CD4-positive, alpha-beta T cell treated with Interleukin-4 for 1 hour (primary cell): ENCODE measurements at regions not wholly inside any gene's neighbourhood (a gene's known extent, or its start where the extent isn't known, plus 50 kb on each side); places are given as distances from the start of the nearest gene placed in this dataset.

Experiments
- DNase-seq, 2 donors: peaks; one replicate each; pipeline ENCODE4 v3.0.0-alpha.2; 2020 to 2022

- no peak for DNase-seq
Observed at GRCh38 chr1:48164571-48164970, 57.9 kb upstream of the SLC5A9 start.

DNA sequence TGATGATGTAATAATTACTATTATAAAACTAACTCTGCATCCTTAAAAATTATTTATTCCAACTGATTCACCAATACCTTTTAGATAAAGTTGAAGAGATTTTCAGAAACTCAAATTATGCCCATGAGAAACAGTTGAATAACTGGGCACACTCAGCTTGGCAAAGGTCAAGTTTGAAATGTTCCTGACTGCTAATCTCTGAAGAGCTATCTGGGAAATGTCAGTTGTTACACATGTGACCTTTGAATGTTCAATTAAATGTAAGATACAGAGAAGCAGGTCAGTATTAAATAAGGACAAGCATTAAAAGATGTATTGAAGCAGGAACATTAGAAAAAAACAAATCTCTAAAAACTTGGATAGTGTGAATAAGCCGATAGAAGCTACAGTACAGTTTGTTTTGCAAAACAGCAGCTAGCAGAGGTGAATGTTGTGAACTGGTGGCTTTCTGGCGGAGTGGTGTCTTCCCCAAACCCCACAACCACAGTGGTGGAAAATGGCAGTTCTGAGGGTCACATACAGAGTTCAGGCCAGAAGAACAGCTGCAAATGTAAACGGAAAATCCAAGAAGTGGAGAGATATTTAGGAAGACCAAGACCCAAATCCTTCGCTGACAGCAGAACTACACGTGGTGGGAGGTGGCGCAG lies 61.9 kb upstream of the SLC5A9 start:
- no peak for DNase-seq

DNA sequence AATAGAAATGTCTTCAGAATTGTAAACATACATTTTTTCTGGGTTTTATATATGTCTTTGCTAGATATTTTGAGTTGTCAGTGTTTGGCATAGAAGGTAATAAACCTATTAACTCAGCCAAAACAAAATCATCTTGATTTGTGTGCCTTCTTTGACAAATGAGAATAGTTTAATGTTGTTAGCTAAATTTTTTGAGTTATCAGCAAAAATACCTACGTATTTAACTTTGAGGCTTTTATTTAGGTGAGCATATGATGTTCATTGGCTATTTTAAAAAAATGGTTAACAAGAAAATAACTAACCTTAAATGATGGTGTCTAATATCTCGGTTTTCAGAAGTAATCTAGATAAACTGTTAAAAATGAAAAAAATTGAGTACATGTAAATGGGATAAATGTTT lies 83.2 kb upstream of the SLC5A9 start:
- no peak for DNase-seq

- no peak for DNase-seq
Observed at GRCh38 chr1:48127735-48128685, 94.5 kb upstream of the SLC5A9 start.

- no peak for DNase-seq
Observed at GRCh38 chr1:48123647-48124046, 98.9 kb upstream of the SLC5A9 start.

GRCh38 chr1:48121955-48122354 lies 100.6 kb upstream of the SLC5A9 start:
- no peak for DNase-seq

DNA sequence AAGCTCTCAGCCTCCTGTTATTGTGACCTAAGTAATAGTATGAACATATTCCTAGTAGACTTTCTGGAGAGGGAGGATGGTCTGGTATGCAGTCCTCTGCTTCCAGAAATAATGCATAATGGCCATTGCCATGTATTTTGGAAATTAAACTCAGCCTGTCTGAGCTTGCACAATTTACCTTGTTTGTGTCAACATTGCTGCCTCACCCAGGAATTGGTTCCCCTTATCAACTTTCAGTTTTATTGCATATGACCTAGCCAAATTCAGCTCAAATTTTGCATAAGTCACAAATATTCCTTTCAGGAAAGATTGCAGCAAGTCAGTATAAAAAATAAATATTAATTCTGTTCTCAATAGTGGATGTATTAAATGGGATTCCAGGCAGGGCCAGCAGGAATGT lies 101.9 kb upstream of the SLC5A9 start:
- no peak for DNase-seq

GRCh38 chr1:48115835-48116234 lies 106.7 kb upstream of the SLC5A9 start:
- no peak for DNase-seq

GRCh38 chr1:48114596-48115382 lies 107.7 kb upstream of the SLC5A9 start:
- DNase-seq: no peak

- DNase-seq: peak in 1 of 2 donors; percentile 24
Observed at GRCh38 chr1:48109390-48110013, 112.3 kb upstream of the TRABD2B start.

DNA sequence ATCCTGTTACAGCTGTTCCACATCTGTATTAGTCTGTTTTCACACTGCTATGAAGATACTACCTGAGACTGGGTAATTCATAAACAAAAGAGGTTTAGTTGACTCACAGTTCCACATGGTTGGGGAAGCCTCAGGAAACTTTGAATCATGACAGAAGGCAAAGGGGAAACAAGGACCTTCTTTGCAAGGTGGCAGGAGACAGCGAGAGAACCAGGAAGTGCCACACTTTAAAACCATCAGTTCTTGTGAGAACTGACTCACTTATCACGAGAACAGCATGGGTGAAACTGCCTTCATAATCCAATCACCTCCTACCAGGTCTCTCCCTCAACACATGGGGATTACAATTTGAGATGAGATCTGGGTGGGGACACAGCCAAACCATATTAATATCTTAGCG lies 110.3 kb upstream of the TRABD2B start:
- DNase-seq: no peak

GRCh38 chr1:48106049-48106448 lies 108.9 kb upstream of the TRABD2B start:
- DNase-seq: no peak

DNA sequence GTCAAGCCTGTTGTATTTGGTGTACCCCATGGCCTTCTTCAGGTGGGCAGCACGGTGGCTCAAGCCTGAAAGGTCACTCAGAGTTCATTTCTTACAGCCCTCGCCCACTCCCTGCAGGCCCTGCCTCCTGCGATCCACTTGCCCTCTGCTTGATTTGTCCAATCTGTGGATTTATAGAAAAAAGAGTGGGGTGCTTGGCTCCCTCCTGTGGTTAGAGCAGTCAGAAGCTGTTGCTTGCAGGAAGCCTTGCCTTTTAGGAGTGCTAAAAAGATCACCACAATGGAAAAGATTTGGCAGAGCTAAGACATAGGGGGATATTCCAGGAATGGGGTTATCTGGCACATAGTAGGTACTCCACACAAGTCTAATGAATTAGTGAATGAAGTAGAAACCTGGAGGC lies 108.0 kb upstream of the TRABD2B start:
- DNase-seq: no peak

- DNase-seq: no peak
Observed at GRCh38 chr1:48103495-48103894, 106.3 kb upstream of the TRABD2B start.

GRCh38 chr1:48102766-48103165 lies 105.6 kb upstream of the TRABD2B start:
- no peak for DNase-seq

- no peak for DNase-seq
Observed at GRCh38 chr1:48099072-48099773, 102.0 kb upstream of the TRABD2B start.

GRCh38 chr1:48093696-48094528 lies 96.7 kb upstream of the TRABD2B start:
- peak; percentile 66 to 69 for DNase-seq

DNA sequence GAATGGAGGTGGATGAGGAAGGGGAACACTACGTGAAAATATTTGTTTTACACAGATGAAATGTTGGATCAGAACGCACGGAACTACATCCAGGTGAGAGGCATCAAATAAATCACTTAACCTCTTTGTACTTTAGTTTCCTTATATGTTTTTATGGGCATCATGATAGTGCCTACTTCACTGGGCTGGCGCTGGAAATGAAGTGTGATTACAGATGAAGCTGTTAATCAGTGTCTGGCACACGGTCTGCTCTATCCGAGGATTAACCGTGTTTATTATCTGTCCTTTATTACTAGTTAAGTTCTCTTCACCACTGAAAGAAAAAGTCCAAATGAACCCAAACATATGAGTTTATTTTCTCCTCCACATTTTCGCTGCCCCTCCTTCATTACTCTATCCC lies 96.0 kb upstream of the TRABD2B start:
- no peak for DNase-seq

GRCh38 chr1:48092401-48092800 lies 95.2 kb upstream of the TRABD2B start:
- DNase-seq: no peak

DNA sequence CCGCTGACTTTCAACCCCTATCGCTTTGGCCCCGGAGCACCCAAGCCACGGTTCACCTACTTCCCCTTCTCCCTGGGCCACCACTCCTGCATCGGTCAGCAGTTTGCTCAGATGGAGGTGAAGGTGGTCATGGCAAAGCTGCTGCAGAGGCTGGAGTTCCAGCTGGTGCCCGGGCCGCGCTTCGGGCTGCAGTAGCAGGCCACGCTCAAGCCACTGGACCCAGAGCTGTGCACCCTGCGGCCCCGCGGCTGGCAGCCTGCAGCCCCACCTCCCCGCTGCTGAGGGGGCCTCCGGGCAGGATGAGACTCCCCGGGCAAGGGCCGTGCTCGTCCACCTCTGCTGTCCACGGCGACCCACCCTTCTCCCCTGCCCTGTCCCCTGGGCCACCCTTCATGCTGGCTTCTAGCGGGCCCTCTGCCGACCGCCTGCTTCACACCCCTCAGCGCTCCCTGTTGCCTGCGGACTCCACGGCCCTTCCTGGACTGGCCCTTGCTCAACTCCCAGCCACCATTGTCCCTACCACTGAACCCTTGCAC lies 92.2 kb upstream of the TRABD2B start:
- no peak for DNase-seq

- no peak for DNase-seq
Observed at GRCh38 chr1:48084826-48085225, 87.6 kb upstream of the TRABD2B start.
